Lower leg skin (tissue), 4 donors: ENCODE measurements at regions not wholly inside any gene's neighbourhood (a gene's known extent, or its start where the extent isn't known, plus 50 kb on each side); places are given as distances from the start of the nearest gene placed in this dataset.
"Not testable (repeated sequence)": the region's sequence is repeated elsewhere in the genome, so short reads cannot be mapped to it uniquely, and the experiment has no call there.

Experiments used
- DNase-seq, 2 donors: peaks; one replicate each; pipeline ENCODE4 v3.0.0-alpha.2; 2019; ENCODE audit warnings: low spot score in 2 of 2
- H3K4me3 ChIP-seq: fragments of 200-600 bp; sonication (generic); 2 replicates; pipeline ENCODE4 v1.5.1; 2017; ENCODE audit warnings: mild to moderate bottlenecking, low read depth; ENCODE audit not compliant: poor library complexity, severe bottlenecking
- POLR2A ChIP-seq, 2 donors: fragments of 450-650 bp; IDR thresholded peaks; one replicate each; pipeline ENCODE4 v1.6.1; 2016 to 2017; ENCODE audit warnings: antibody characterized with exemption in 2 of 2, mild to moderate bottlenecking in 1 of 2, moderate library complexity in 1 of 2
- WGBS, 2 donors: methylation state at CpG; one replicate each; pipeline ENCODE4 v1.1.5; 2018; 5-methylcytosine and 5-hydroxymethylcytosine counted together
- intact Hi-C: fragments of 100-400 bp; cut with DNase I; formaldehyde crosslinking; loops from one replicate; pipeline ENCODE4 v1.15.0; 2023; ENCODE audit warnings: low total_unique reads
- TF ChIP-seq, protein P1 (sequence below), 3 donors: fragments of 450-650 bp; IDR thresholded peaks; one replicate each; pipeline ENCODE4 v1.5.1; 2016; ENCODE audit warnings: antibody characterized with exemption in 3 of 3, mild to moderate bottlenecking in 3 of 3, moderate library complexity in 2 of 3

DNA sequence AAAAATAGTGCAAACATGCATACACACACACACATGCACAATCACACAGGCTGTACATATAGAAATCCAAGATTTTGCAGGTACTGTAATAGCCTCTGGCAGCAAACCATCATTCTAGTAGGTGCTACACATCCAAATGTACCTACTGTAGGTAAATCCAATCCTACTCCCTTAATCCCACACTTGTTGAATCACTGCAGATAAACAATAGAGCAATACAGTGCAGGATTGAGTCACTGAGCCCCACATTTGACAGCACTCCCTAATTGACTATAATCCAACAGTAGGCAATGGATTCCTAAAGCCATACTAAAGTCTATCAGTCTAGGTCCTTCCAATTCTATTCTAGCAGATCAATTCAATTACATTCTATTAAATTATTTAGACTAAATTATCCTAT is 1640.5 kb upstream of the CDH9 start:
- no peak overlapping the region for H3K4me3 ChIP-seq
- TF ChIP-seq, protein P1, sequence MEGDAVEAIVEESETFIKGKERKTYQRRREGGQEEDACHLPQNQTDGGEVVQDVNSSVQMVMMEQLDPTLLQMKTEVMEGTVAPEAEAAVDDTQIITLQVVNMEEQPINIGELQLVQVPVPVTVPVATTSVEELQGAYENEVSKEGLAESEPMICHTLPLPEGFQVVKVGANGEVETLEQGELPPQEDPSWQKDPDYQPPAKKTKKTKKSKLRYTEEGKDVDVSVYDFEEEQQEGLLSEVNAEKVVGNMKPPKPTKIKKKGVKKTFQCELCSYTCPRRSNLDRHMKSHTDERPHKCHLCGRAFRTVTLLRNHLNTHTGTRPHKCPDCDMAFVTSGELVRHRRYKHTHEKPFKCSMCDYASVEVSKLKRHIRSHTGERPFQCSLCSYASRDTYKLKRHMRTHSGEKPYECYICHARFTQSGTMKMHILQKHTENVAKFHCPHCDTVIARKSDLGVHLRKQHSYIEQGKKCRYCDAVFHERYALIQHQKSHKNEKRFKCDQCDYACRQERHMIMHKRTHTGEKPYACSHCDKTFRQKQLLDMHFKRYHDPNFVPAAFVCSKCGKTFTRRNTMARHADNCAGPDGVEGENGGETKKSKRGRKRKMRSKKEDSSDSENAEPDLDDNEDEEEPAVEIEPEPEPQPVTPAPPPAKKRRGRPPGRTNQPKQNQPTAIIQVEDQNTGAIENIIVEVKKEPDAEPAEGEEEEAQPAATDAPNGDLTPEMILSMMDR (IDR thresholded peaks at IDR 0.05) = no peak
- no peak for TF ChIP-seq POLR2A (IDR thresholded peaks at IDR 0.05)
- DNase-seq = no peak
- intact Hi-C loops = no loop called here

DNA sequence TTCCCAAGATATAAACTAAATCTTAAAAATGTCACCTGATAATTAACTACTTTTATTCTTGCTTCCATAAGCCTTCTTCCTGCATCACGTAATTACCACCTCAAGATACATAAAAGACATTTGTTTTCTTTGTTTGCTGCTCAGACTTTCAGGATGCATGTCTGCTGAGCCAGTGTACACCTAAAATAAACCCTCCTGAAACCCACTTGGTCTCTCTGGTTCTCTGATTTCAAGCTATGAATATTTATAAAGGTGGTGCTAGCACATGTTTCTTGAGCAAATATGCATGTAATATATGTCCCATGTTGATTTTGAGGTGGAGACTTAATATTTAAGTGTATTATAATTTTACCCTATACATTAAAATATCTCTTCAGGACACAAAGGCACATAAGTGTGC is 1627.7 kb upstream of the CDH9 start:
- WGBS, 2 donors = 63 to 69% methylated on average over 1 of the region's 1 CpG
- H3K4me3 ChIP-seq = no peak overlapping the region
- TF ChIP-seq, protein P1 (IDR thresholded peaks at IDR 0.05) = no peak
- no peak for TF ChIP-seq POLR2A (IDR thresholded peaks at IDR 0.05)
- intact Hi-C loops = no loop called here
- no peak for DNase-seq

DNA sequence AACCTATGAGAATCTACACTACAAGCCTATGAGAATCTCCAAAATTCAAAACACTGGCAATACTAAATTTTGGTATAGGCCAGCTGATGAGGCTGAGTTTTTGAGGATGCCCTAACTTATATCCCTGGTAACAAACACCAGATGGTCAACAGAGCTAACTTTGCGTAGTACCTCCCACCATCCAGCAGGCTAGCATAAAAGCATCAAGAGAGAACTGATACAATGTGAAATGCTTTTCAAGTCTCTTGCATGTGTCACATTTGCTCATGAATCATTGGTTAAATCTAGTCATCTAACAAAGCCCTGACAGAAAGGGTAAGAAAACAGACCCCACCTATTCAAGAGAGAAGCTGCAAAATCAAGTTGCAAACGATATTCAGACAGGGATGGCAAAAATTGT is 1609.7 kb upstream of the CDH9 start:
- intact Hi-C loops = no loop called here
- TF ChIP-seq, protein P1 (IDR thresholded peaks at IDR 0.05) = no peak
- no peak for TF ChIP-seq POLR2A (IDR thresholded peaks at IDR 0.05)
- no peak for DNase-seq
- WGBS, 2 donors = 58% methylated on average over 2 of the region's 2 CpGs
- H3K4me3 ChIP-seq = no peak overlapping the region

DNA sequence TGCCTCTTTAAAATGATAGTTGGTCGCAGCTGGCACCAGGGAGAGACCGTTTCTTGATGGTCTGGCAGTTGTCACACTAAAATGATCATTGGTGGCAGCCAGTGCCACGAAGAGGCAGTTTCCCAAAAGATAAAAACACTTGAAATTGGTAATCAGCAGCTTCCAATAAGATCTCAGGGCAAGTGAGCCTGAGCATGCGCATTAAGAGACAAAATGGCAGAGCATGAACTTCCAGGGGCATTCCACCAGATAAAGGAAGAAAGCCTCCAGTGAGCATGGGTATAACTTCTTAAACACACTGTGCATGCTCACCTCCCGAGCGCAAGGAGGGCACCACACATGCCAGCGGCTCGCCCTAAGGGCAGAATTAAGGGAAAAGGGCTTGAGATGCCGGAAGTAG is 1594.2 kb upstream of the CDH9 start:
- DNase-seq = no peak
- 87 to 90% methylated on average over 9 of the region's 9 CpGs for WGBS, 2 donors
- TF ChIP-seq, protein P1 (IDR thresholded peaks at IDR 0.05) = no peak
- no peak for TF ChIP-seq POLR2A (IDR thresholded peaks at IDR 0.05)
- H3K4me3 ChIP-seq = no peak overlapping the region
- intact Hi-C loops = no loop called here

DNA sequence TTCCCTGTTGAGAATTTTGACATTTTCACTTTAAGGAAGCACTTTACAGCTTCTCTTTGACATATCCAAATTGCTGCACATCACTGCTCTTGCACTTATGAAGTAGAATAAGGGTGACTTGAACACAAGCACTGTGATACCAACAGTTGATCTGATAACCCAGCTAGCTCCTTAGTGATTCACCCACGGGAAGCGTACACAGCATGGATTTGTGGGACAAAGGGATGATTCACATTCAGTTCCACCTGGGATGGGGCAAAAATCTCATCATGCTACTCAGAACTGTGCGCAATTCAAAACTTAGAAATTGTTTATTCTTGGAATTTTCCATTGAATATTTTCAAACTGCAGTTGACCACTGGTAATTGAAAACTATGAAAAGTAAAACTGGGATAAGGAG is 1565.5 kb upstream of the CDH9 start:
- no peak for TF ChIP-seq POLR2A (IDR thresholded peaks at IDR 0.05)
- TF ChIP-seq, protein P1 (IDR thresholded peaks at IDR 0.05) = no peak
- DNase-seq = no peak
- 91 to 93% methylated on average over 3 of the region's 3 CpGs for WGBS, 2 donors
- no peak overlapping the region for H3K4me3 ChIP-seq
- intact Hi-C loops = no loop called here

DNA sequence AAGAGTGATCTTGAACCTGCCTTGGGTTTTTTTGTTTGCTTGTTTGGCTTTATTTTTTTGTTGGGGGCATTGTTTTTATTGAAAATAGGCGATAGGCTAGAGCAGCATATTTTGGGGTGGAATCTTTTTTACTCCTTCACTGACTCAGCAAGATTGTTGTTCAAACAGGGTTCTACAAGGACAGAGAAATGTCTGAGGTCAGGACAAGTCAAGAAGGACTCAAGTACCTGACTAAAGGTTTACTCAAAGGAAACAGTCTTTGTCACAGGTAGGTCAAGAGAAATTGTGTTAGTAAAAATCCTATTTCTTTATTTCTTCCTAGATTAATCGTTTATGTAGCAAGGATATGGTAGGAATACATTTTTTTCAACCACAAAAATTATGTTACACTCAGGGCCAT is 1564.0 kb upstream of the CDH9 start:
- WGBS, 2 donors = 71% methylated on average over 2 of the region's 2 CpGs
- DNase-seq = no peak
- no peak overlapping the region for H3K4me3 ChIP-seq
- intact Hi-C loops = no loop called here
- TF ChIP-seq, protein P1 (IDR thresholded peaks at IDR 0.05) = no peak
- TF ChIP-seq POLR2A (IDR thresholded peaks at IDR 0.05) = no peak

DNA sequence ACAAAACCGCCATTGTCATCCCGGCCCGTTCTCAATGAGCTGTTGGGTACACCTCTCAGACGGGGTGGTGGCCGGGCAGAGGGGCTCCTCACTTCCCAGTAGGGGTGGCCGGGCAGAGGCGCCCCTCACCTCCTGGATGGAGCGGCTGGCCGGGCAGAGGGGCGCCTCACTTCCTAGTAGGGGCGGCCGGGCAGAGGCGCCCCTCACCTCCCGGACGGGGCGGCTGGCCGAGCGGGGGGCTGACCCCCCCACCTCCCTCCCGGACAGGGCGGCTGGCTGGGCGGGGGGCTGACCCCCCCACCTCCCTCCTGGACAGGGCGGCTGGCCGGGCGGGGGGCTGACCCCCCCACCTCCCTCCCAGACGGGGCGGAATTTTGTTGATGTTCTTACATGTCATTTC is 1558.3 kb upstream of the CDH9 start:
- intact Hi-C loops, H3K4me3 ChIP-seq, DNase-seq: not testable (repeated sequence)
- WGBS, 2 donors = 92% methylated on average over 18 to 24 of the region's 26 CpGs
